ENCODE measurements at regions not wholly inside any gene's neighbourhood (a gene's known extent, or its start where the extent isn't known, plus 50 kb on each side); places are given as distances from the start of the nearest gene placed in this dataset.
A peak's percentile ranks its signal among the peaks of the same experiment; 100 is the strongest.

DNA sequence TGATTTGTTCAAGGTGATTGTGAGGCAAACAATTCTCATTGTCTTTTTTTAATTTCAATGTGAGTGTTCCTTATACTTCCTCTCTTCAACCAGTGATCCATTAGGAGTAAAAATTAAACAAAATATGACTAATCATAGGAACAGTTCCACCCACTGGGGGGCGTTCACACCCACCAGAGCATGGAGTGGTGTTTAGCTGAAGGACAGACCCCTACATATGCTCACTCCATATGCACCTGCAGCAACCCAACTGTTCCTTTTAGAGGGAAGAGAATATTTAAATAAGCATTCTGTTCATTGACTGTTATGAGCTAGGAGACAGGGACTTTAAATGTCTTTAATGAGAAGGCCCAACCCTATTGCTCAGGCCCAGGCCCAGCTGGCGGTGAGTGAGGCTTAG is 78.7 kb upstream of the DRD2 start:
- Histone ChIP-seq H3K27me3 (replicated peaks) (no peaks in the 10 kb centered on the region), H3K36me3 (replicated peaks) (no peaks in the 10 kb centered on the region), H3K4me3 (ENCODE audit: low read depth, low read length) (no peak overlapping the region), H3K27ac (no peak overlapping the region)
- in situ Hi-C loops (cut with HindIII; ENCODE audit: low pct_ligation_motif_present, low sequenced_read_pairs), result no loop called here
- TF ChIP-seq, protein P1, sequence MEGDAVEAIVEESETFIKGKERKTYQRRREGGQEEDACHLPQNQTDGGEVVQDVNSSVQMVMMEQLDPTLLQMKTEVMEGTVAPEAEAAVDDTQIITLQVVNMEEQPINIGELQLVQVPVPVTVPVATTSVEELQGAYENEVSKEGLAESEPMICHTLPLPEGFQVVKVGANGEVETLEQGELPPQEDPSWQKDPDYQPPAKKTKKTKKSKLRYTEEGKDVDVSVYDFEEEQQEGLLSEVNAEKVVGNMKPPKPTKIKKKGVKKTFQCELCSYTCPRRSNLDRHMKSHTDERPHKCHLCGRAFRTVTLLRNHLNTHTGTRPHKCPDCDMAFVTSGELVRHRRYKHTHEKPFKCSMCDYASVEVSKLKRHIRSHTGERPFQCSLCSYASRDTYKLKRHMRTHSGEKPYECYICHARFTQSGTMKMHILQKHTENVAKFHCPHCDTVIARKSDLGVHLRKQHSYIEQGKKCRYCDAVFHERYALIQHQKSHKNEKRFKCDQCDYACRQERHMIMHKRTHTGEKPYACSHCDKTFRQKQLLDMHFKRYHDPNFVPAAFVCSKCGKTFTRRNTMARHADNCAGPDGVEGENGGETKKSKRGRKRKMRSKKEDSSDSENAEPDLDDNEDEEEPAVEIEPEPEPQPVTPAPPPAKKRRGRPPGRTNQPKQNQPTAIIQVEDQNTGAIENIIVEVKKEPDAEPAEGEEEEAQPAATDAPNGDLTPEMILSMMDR (IDR thresholded peaks at IDR 0.05; ENCODE audit: low read depth, low read length, missing control alignments), result no peak
- DNase-seq, result no peak

DNA sequence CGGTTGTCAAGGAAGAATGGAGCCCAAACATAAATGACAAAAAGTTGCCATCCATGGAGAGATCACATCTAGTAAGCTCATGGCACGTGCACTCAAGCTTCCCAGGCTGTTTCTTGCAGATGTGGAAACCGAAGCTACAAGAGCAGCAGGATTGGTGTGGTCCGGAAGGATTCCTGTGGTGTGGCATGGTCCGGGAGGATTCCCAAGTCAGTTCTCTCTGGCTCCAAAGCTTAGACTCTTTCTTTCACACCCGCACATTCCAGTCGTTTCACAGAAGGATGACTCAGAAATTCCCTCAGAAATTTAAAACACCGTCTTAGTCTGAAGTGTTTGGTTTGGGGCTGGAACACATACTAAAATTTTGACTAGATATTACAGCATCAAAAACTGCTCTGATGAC is 78.0 kb upstream of the DRD2 start:
- no peaks in the 10 kb centered on the region for H3K36me3 ChIP-seq (replicated peaks)
- no peak overlapping the region for H3K27ac ChIP-seq
- TF ChIP-seq, protein P1 (IDR thresholded peaks at IDR 0.05; ENCODE audit: low read depth, low read length, missing control alignments), result no peak
- peak; percentile 89 for DNase-seq
- H3K4me3 ChIP-seq (ENCODE audit: low read depth, low read length), result no peak overlapping the region
- H3K27me3 ChIP-seq (replicated peaks), result no peaks in the 10 kb centered on the region
- in situ Hi-C loops (cut with HindIII; ENCODE audit: low pct_ligation_motif_present, low sequenced_read_pairs), result no loop called here

DNA sequence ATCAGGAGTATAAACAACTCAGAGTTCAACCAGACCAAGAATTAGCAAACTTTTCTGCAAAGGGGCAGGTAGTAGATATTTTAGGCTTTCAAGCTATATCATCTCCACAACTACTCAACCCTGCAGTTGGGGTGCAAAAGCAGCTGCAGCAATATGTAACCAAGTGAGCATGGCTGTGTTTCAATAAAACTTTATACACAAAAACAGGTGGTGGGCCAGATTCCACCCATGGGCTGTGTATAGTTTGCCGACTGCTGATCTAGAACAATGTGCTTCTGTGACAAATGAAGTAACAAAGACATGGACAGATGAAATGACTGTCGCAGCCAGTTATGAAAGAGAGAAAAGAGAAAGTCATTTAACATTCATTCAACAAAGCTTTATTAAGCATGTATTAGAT is 77.1 kb upstream of the DRD2 start:
- Histone ChIP-seq H3K27ac (no peak overlapping the region), H3K4me3 (ENCODE audit: low read depth, low read length) (no peak overlapping the region), H3K27me3 (replicated peaks) (no peaks in the 10 kb centered on the region), H3K36me3 (replicated peaks) (no peaks in the 10 kb centered on the region)
- in situ Hi-C loops (cut with HindIII; ENCODE audit: low pct_ligation_motif_present, low sequenced_read_pairs), result no loop called here
- DNase-seq, result no peak
- TF ChIP-seq, protein P1 (IDR thresholded peaks at IDR 0.05; ENCODE audit: low read depth, low read length, missing control alignments), result no peak

DNA sequence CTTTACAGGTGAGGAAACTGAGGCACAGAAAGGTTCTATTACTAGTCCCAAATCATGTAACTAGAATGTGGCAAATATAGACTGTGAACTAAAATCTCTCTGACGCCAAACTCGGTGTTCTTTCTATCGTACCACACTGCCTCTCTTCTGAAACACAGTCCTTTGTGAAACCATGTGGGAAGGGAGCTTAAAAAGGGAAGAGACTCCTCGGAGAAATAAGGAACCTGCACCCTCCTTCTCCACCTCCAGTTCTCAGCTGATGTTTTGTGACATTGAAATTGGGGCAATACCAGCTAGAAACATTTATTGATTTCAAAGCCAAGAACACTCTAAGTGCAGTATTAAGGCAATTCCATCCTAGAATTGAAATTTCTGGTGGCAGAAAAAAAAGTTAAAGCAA is 76.4 kb upstream of the DRD2 start:
- Histone ChIP-seq H3K36me3 (replicated peaks) (no peaks in the 10 kb centered on the region), H3K4me3 (ENCODE audit: low read depth, low read length) (no peak overlapping the region), H3K27me3 (replicated peaks) (no peaks in the 10 kb centered on the region), H3K27ac (no peak overlapping the region)
- in situ Hi-C loops (cut with HindIII; ENCODE audit: low pct_ligation_motif_present, low sequenced_read_pairs), result no loop called here
- TF ChIP-seq, protein P1 (IDR thresholded peaks at IDR 0.05; ENCODE audit: low read depth, low read length, missing control alignments), result no peak
- DNase-seq, result no peak

DNA sequence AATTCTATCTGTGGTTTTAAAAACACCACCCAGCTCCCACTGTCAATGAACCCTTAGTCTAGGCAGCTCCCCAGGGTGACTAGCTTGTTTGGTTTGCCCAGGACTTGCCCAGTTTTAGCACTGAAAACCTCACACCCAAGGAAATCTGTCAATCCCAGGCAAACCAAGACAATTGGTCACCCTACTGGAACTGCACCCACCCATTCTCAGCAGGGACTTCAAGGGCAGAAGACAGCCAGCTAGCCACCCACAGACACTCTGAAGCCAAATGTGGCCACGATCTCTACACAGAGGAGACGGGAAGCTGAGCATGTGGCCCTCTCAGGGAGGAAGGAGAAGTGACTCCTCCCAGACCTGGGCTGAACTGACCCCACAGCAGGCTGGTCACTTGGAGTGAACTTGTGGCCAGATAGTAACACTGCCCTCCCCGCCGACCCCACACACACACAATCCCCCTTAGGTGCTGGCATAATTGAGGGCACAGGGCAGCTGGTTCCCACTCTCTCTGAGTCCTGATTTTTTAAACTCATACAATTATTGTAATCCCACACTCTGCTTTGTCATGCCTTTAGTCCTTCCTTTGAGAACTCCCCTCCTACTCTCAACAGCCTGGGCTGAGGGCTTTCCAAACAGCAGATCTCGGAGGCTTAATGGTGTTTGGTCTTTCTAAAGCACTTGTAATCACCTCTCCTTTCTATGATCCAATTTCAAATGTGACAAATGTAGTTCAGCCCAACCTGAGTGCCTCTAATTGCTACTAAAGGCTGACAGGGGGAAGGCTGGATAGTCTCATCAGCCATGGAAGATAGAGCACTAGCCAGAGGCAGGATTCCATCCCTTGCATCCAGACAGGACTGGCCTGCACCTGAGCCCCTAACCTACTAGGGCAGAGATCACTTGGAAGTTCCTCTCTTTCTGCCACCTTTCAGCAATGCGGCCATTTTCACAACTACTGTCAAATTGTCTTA is 74.7 kb upstream of the DRD2 start:
- TF ChIP-seq, protein P1 (IDR thresholded peaks at IDR 0.05; ENCODE audit: low read depth, low read length, missing control alignments), result no peak
- DNase-seq, result no peak
- no peak overlapping the region for H3K4me3 ChIP-seq (ENCODE audit: low read depth, low read length)
- in situ Hi-C loops (cut with HindIII; ENCODE audit: low pct_ligation_motif_present, low sequenced_read_pairs), result no loop called here
- H3K36me3 ChIP-seq (replicated peaks), result no peaks in the 10 kb centered on the region
- H3K27me3 ChIP-seq (replicated peaks), result no peaks in the 10 kb centered on the region
- no peak overlapping the region for H3K27ac ChIP-seq

Data from brain microvascular endothelial cell (primary cell).